ENCODE measurements at regions not wholly inside any gene's neighbourhood (a gene's known extent, or its start where the extent isn't known, plus 50 kb on each side); places are given as distances from the start of the nearest gene placed in this dataset.

DNA sequence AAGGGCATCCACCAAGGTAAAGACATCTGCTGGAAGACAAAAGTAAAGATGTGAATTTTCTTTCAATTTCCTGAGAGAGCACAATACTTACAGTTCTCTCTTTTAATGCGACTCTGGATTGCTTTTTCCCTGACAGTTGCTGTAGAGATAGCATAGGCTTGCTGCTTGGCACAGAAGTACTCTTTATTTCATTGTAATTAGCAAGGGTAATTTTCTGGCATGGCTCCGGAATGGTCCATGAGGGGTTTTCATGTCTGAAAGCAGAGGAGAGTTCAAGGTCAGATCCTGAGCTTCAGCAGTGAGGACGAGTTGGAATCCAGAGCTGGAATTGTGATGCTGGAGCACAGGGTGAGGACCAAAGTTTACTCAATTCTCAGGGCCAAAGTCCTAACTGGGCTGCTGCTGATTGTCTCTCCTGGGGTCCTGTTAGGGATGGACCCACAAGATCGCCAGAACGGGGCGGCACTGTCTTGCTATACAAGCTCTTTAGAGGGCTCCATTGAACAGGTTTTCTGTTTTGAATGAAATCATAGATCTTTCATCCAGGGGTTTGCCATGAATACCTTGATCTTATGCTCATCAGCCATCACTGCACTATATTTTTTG lies 190.0 kb upstream of the MKI67 start:
- TF ChIP-seq SIN3A (IDR thresholded peaks at IDR 0.05; ENCODE audit: borderline replicate concordance, insufficient read depth, low read length) (no peak), POLR2AphosphoS5 (IDR thresholded peaks at IDR 0.05; ENCODE audit: low read depth, low read length) (no peak)

Data from PFSK-1 (cell line).